ENCODE measurements at regions not wholly inside any gene's neighbourhood (a gene's known extent, or its start where the extent isn't known, plus 50 kb on each side); places are given as distances from the start of the nearest gene placed in this dataset.

GRCh38 chrX:8346060-8346459, 118.6 kb upstream of the VCX3B start (continued):
- TF ChIP-seq BCL3 (IDR thresholded peaks at IDR 0.05) = no peak

- FAIRE-seq = no peak
- ChIA-PET CTCF (no interaction called here), POLR2A (no interaction called here)
- H3K9me3 ChIP-seq = no peaks in the 10 kb centered on the region
- WGBS (ENCODE audit: missing lambda C conversion rate) = 29% methylated on average over 3 of the region's 3 CpGs
- ATAC-seq = no peak
- no peak overlapping the region for H3K27ac ChIP-seq
- H3K4me2 ChIP-seq = no peak overlapping the region
- TF ChIP-seq KDM1A (IDR thresholded peaks at IDR 0.05; ENCODE audit: low read depth) (no peak), ZFP36 (IDR thresholded peaks at IDR 0.05; ENCODE audit: borderline replicate concordance, partially characterized antibody) (no peak), FOXS1 (CRISPR knock-in tag; IDR thresholded peaks at IDR 0.05) (no peak), NPAS2 (CRISPR knock-in tag; IDR thresholded peaks at IDR 0.05; ENCODE audit: borderline replicate concordance) (no peak), MAX (IDR thresholded peaks at IDR 0.05) (no peak), HES2 (IDR thresholded peaks at IDR 0.05) (no peak), PHF8 (IDR thresholded peaks at IDR 0.05; ENCODE audit: borderline replicate concordance, low read depth) (no peak), REST (IDR thresholded peaks at IDR 0.05) (no peak), GATA3 (IDR thresholded peaks at IDR 0.05; ENCODE audit: borderline replicate concordance) (no peak), ELK1 (IDR thresholded peaks at IDR 0.05; ENCODE audit: low read depth, low read length) (no peak), PBX3 (IDR thresholded peaks at IDR 0.05) (no peak), CTCF (IDR thresholded peaks at IDR 0.05) (no peak), JUN (IDR thresholded peaks at IDR 0.05) (no peak), USF2 (IDR thresholded peaks at IDR 0.05) (no peak), FOSB (CRISPR knock-in tag; IDR thresholded peaks at IDR 0.05) (no peak), HOXA7 (CRISPR knock-in tag; IDR thresholded peaks at IDR 0.05) (no peak), EP300 (IDR thresholded peaks at IDR 0.05) (no peak), SREBF2 (IDR thresholded peaks at IDR 0.05) (no peak), EHMT2 (IDR thresholded peaks at IDR 0.05; ENCODE audit: low read depth) (no peak), HOXB5 (CRISPR knock-in tag; IDR thresholded peaks at IDR 0.05) (no peak)
- no peaks in the 10 kb centered on the region for H3K4me1 ChIP-seq
- no peak overlapping the region for H3K4me3 ChIP-seq
- DNase-seq (ENCODE audit: low read depth in 1 of 2, low spot score in 1 of 2) = no peak
These were observed 117.7 kb upstream of the VCX3B start for GRCh38 chrX:8346892-8347291.

Data from A549 (cell line).